ENCODE measurements at regions not wholly inside any gene's neighbourhood (a gene's known extent, or its start where the extent isn't known, plus 50 kb on each side); places are given as distances from the start of the nearest gene placed in this dataset.

- TF ChIP-seq FOXA1 (IDR thresholded peaks at IDR 0.05), result no peak
- no peak for TF ChIP-seq EGR1 (IDR thresholded peaks at IDR 0.05; ENCODE audit: low read depth in 2 of 2)
- no peak for TF ChIP-seq FOXA2 (IDR thresholded peaks at IDR 0.05)
- TF ChIP-seq ATF3 (IDR thresholded peaks at IDR 0.05), result no peak
- no peak for TF ChIP-seq TAF1 (conservative IDR thresholded peaks at IDR 0.05)
- no peak for TF ChIP-seq GABPA (IDR thresholded peaks at IDR 0.05 in 1 of 2, conservative IDR thresholded peaks at IDR 0.05 in 1 of 2)
- TF ChIP-seq NR2F2 (IDR thresholded peaks at IDR 0.05), result no peak
- H3K4me3 ChIP-seq (ENCODE audit: low read depth in 1 of 3, low read length in 3 of 3), result no peak overlapping the region
- no peak overlapping the region for H3K27ac ChIP-seq (ENCODE audit: low read depth in 1 of 2, low read length in 2 of 2)
- H3K27me3 ChIP-seq (ENCODE audit: control insufficient read depth in 4 of 4, insufficient read depth in 4 of 4, low read length in 3 of 4), result peaks cover 0 to 7% (median 0%) of the 10 kb centered on the region in 4 donors
- 74% methylated on average over 11 of the region's 11 CpGs for WGBS
- H3K36me3 ChIP-seq (ENCODE audit: control insufficient read depth in 4 of 4, insufficient read depth in 3 of 4, low read depth in 1 of 4, low read length in 3 of 4), result no peaks in the 10 kb centered on the region
- no peaks in the 10 kb centered on the region for H3K9me3 ChIP-seq (ENCODE audit: control insufficient read depth in 4 of 4, low read length in 3 of 4)
- H3K4me1 ChIP-seq (ENCODE audit: control insufficient read depth in 4 of 4, insufficient read depth in 4 of 4, low read length in 3 of 4), result no peaks in the 10 kb centered on the region
- no peak for DNase-seq (ENCODE audit: low spot score)
- H3K9ac ChIP-seq (ENCODE audit: low read depth in 1 of 2, low read length in 2 of 2), result no peak overlapping the region
Observed at GRCh38 chrX:140298960-140299825, 205.7 kb downstream of the SOX3 start.

- H3K9me3 ChIP-seq (ENCODE audit: control insufficient read depth in 4 of 4, low read length in 3 of 4), result no peaks in the 10 kb centered on the region
- H3K4me1 ChIP-seq (ENCODE audit: control insufficient read depth in 4 of 4, insufficient read depth in 4 of 4, low read length in 3 of 4), result no peaks in the 10 kb centered on the region
- no peaks in the 10 kb centered on the region for H3K36me3 ChIP-seq (ENCODE audit: control insufficient read depth in 4 of 4, insufficient read depth in 3 of 4, low read depth in 1 of 4, low read length in 3 of 4)
- no peak overlapping the region for H3K9ac ChIP-seq (ENCODE audit: low read depth in 1 of 2, low read length in 2 of 2)
- TF ChIP-seq RAD21 (IDR thresholded peaks at IDR 0.05) (no peak), MAX (IDR thresholded peaks at IDR 0.05) (no peak), EGR1 (IDR thresholded peaks at IDR 0.05; ENCODE audit: low read depth in 2 of 2) (no peak), CTCF (IDR thresholded peaks at IDR 0.05; ENCODE audit: low read depth, low read length, missing input control) (no peak), YY1 (IDR thresholded peaks at IDR 0.05) (no peak), JUND (IDR thresholded peaks at IDR 0.05) (no peak), HNF4G (IDR thresholded peaks at IDR 0.05) (no peak)
- no peak overlapping the region for H3K4me3 ChIP-seq (ENCODE audit: low read depth in 1 of 3, low read length in 3 of 3)
- H3K27me3 ChIP-seq (ENCODE audit: control insufficient read depth in 4 of 4, insufficient read depth in 4 of 4, low read length in 3 of 4), result no peaks in the 10 kb centered on the region
- no peak overlapping the region for H3K27ac ChIP-seq (ENCODE audit: low read depth in 1 of 2, low read length in 2 of 2)
- DNase-seq (ENCODE audit: low spot score), result no peak
- 85% methylated on average over 1 of the region's 1 CpG for WGBS
Observed at GRCh38 chrX:140297273-140297672, 207.6 kb downstream of the SOX3 start.

GRCh38 chrX:140292961-140293360 lies 211.9 kb downstream of the SOX3 start:
- H3K36me3 ChIP-seq (ENCODE audit: control insufficient read depth in 4 of 4, insufficient read depth in 3 of 4, low read depth in 1 of 4, low read length in 3 of 4), result no peaks in the 10 kb centered on the region
- no peaks in the 10 kb centered on the region for H3K4me1 ChIP-seq (ENCODE audit: control insufficient read depth in 4 of 4, insufficient read depth in 4 of 4, low read length in 3 of 4)
- 58% methylated on average over 1 of the region's 1 CpG for WGBS
- no peaks in the 10 kb centered on the region for H3K27me3 ChIP-seq (ENCODE audit: control insufficient read depth in 4 of 4, insufficient read depth in 4 of 4, low read length in 3 of 4)
- no peak for DNase-seq (ENCODE audit: low spot score)
- no peak overlapping the region for H3K9ac ChIP-seq (ENCODE audit: low read depth in 1 of 2, low read length in 2 of 2)
- H3K4me3 ChIP-seq (ENCODE audit: low read depth in 1 of 3, low read length in 3 of 3), result no peak overlapping the region
- no peak overlapping the region for H3K27ac ChIP-seq (ENCODE audit: low read depth in 1 of 2, low read length in 2 of 2)
- no peaks in the 10 kb centered on the region for H3K9me3 ChIP-seq (ENCODE audit: control insufficient read depth in 4 of 4, low read length in 3 of 4)
- no peak for TF ChIP-seq MAX (IDR thresholded peaks at IDR 0.05)
- no peak for TF ChIP-seq YY1 (IDR thresholded peaks at IDR 0.05)
- TF ChIP-seq HNF4G (IDR thresholded peaks at IDR 0.05), result no peak
- no peak for TF ChIP-seq ATF3 (IDR thresholded peaks at IDR 0.05)
- TF ChIP-seq JUND (IDR thresholded peaks at IDR 0.05), result no peak
- no peak for TF ChIP-seq ZBTB33 (IDR thresholded peaks at IDR 0.05)
